Testis (tissue), 2 donors: ENCODE measurements at regions not wholly inside any gene's neighbourhood (a gene's known extent, or its start where the extent isn't known, plus 50 kb on each side); places are given as distances from the start of the nearest gene placed in this dataset.

Experiments used
- DNase-seq: peaks from one replicate; pipeline ENCODE4 v3.0.0-alpha.2; 2019
- H3K27ac ChIP-seq, 2 donors: fragments of 200-600 bp; sonication (generic); one replicate each; pipeline ENCODE4 v1.5.1; 2019
- H3K27me3 ChIP-seq: fragments of 200-600 bp; sonication (generic); one replicate; pipeline ENCODE4 v1.5.1; 2019
- H3K36me3 ChIP-seq: fragments of 200-600 bp; sonication (generic); one replicate; pipeline ENCODE4 v1.5.1; 2017; ENCODE audit warnings: low read depth; ENCODE audit errors: missing control alignments
- H3K4me1 ChIP-seq: fragments of 200-600 bp; sonication (generic); one replicate; pipeline ENCODE4 v1.5.1; 2019
- H3K4me3 ChIP-seq, 2 donors: fragments of 200-600 bp; sonication (generic); one replicate each; pipeline ENCODE4 v1.5.1; 2017 to 2019
- H3K9me3 ChIP-seq: fragments of 200-600 bp; sonication (generic); one replicate; pipeline ENCODE4 v1.5.1; 2017
- POLR2A ChIP-seq: fragments of 450-650 bp; IDR thresholded peaks from one replicate; pipeline ENCODE4 v1.6.1; 2017; ENCODE audit warnings: antibody characterized with exemption, mild to moderate bottlenecking, moderate library complexity
- WGBS, 2 donors: methylation state at CpG; one replicate each; pipeline ENCODE4 v1.1.5; 2018; 5-methylcytosine and 5-hydroxymethylcytosine counted together
- intact Hi-C: fragments of 100-400 bp; cut with DNase I; formaldehyde crosslinking; loops from one replicate; pipeline ENCODE4 v1.15.1; 2023; ENCODE audit warnings: low total_unique reads
- TF ChIP-seq, protein P1 (sequence below), 3 experiments: fragments of 450-650 bp in 2 of 3; fragments of 200-600 bp in 1 of 3; sonication (generic) in 1 of 3; IDR thresholded peaks; one replicate each; pipeline ENCODE4 v1.5.1; 2016 to 2019; ENCODE audit warnings: antibody characterized with exemption in 3 of 3, mild to moderate bottlenecking in 2 of 3, moderate library complexity in 1 of 3

DNA sequence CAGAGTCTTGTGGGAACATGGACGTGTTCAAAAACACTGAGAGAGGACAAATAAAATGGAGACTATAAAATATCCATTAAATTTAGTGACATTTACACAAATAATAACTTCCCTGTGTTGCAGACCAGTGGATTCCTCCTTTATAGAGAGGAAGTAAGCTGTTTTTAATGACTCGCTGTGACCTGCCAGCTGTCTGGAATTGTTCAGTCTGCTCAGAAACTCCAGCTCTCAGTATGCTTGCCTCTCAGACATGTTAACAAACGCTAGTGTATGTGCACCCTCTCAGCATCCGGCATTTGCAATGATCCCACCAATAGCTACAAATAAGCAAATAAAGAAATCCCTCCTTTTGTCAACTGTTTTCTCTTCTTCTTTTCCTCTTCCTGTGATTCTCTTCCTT lies 158.0 kb upstream of the TCF21 start:
- Histone ChIP-seq H3K4me3 (no peak overlapping the region), H3K27me3 (no peaks in the 10 kb centered on the region), H3K4me1 (no peaks in the 10 kb centered on the region), H3K36me3 (no peaks in the 10 kb centered on the region), H3K9me3 (no peaks in the 10 kb centered on the region), H3K27ac (no peak overlapping the region)
- no peak for DNase-seq
- TF ChIP-seq POLR2A = no peak
- TF ChIP-seq, protein P1, sequence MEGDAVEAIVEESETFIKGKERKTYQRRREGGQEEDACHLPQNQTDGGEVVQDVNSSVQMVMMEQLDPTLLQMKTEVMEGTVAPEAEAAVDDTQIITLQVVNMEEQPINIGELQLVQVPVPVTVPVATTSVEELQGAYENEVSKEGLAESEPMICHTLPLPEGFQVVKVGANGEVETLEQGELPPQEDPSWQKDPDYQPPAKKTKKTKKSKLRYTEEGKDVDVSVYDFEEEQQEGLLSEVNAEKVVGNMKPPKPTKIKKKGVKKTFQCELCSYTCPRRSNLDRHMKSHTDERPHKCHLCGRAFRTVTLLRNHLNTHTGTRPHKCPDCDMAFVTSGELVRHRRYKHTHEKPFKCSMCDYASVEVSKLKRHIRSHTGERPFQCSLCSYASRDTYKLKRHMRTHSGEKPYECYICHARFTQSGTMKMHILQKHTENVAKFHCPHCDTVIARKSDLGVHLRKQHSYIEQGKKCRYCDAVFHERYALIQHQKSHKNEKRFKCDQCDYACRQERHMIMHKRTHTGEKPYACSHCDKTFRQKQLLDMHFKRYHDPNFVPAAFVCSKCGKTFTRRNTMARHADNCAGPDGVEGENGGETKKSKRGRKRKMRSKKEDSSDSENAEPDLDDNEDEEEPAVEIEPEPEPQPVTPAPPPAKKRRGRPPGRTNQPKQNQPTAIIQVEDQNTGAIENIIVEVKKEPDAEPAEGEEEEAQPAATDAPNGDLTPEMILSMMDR (IDR thresholded peaks at IDR 0.05) = no peak
- WGBS, 2 donors = 50 to 64% methylated on average over 4 of the region's 4 CpGs
- intact Hi-C loops = no loop called here

DNA sequence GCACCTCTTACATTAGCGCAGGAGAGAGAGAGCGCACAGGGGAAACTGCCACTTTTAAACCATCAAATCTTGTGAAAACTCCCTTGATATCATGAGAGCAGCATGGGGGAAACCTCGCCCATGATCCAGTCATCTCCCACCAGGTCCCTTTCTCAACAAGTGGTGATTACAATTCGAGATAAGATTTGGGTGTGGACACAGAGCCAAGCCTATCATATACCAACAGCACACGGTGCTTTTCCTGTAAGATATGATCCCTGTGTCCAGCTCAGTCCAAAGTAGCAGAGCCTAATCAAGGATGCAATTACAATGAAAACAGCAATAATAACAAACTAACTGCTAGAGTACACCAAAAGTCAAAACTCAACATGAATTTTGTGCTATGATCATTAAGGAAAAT lies 148.7 kb upstream of the TCF21 start:
- Histone ChIP-seq H3K27me3 (no peaks in the 10 kb centered on the region), H3K4me3 (no peak overlapping the region), H3K4me1 (no peaks in the 10 kb centered on the region), H3K27ac (no peak overlapping the region), H3K9me3 (no peaks in the 10 kb centered on the region), H3K36me3 (no peaks in the 10 kb centered on the region)
- DNase-seq = no peak
- no peak for TF ChIP-seq POLR2A
- TF ChIP-seq, protein P1 (IDR thresholded peaks at IDR 0.05) = no peak
- 76 to 91% methylated on average over 5 of the region's 5 CpGs for WGBS, 2 donors
- intact Hi-C loops = no loop called here

DNA sequence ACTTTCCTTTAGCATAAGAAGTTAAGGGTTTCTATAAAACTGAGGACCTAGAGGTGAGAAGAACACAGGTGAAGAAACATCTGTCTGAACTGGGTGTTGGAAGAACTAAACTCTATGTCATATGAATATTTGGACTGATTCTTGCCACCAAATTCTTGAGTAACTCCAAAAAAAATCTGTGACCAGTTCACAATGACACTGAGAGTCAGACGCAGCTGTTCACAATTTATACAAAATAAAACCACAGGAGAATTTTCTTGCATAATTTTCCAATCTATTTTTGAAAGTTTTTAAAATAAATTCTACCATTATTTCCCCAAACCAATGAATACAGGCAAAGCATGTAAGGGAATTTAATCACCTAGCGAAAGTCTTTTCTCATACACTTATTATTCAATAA lies 148.1 kb upstream of the TCF21 start:
- no peaks in the 10 kb centered on the region for H3K4me1 ChIP-seq
- no peak overlapping the region for H3K27ac ChIP-seq
- no peaks in the 10 kb centered on the region for H3K27me3 ChIP-seq
- WGBS, 2 donors = 81 to 88% methylated on average over 2 of the region's 2 CpGs
- no peak for DNase-seq
- intact Hi-C loops = no loop called here
- no peak overlapping the region for H3K4me3 ChIP-seq
- TF ChIP-seq, protein P1 (IDR thresholded peaks at IDR 0.05) = no peak
- TF ChIP-seq POLR2A = no peak
- no peaks in the 10 kb centered on the region for H3K9me3 ChIP-seq
- no peaks in the 10 kb centered on the region for H3K36me3 ChIP-seq

DNA sequence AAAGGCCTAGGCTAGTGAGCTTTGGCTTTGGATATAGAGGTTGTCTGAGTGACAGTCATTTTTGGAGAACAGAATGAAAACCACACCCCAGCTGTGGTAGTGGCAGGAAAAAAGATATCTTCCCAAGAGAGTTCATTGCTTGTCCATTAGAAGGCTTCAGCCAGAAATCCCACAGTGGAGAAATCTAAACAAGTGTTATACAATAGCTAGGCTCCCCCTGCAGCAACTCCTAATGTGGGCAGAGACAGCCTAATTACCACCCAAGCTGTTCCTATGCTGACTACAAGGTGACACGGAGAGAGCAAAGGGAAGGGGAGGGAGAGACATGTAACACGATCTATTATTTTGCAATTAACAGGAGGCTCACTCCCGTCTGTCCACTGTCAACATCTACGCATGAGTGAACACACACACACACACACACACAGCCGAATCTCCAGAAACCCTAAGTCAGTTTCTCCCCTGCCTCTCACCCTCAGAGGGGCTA lies 147.5 kb upstream of the TCF21 start:
- TF ChIP-seq, protein P1 (IDR thresholded peaks at IDR 0.05) = no peak
- TF ChIP-seq POLR2A = no peak
- H3K4me3 ChIP-seq = no peak overlapping the region
- no peaks in the 10 kb centered on the region for H3K9me3 ChIP-seq
- no peaks in the 10 kb centered on the region for H3K36me3 ChIP-seq
- H3K4me1 ChIP-seq = no peaks in the 10 kb centered on the region
- H3K27me3 ChIP-seq = no peaks in the 10 kb centered on the region
- intact Hi-C loops = no loop called here
- no peak for DNase-seq
- 53 to 55% methylated on average over 5 of the region's 5 CpGs for WGBS, 2 donors
- H3K27ac ChIP-seq = no peak overlapping the region

DNA sequence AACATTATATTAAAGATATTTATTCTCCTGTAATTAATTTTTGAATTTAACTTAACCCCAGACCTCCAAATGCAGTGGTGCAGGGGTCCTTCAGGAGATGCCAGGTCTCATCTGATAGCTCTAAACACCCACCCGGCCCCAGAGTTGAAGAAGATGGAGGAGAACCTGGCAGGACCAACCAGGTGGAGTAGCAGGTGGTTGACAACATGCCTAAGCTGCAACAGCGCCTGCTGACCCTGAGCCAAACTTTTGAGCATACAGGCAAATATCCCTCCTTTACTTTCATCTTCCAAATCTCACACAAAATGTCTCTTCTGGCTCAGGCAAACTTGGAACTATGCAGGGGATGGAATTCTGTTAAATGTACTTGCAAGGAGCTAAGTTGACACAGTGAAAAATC lies 145.3 kb upstream of the TCF21 start:
- no peaks in the 10 kb centered on the region for H3K9me3 ChIP-seq
- WGBS, 2 donors = 65 to 91% methylated on average over 2 of the region's 2 CpGs
- no peak overlapping the region for H3K4me3 ChIP-seq
- no peak for DNase-seq
- H3K4me1 ChIP-seq = no peaks in the 10 kb centered on the region
- H3K27ac ChIP-seq = no peak overlapping the region
- no peaks in the 10 kb centered on the region for H3K36me3 ChIP-seq
- no peaks in the 10 kb centered on the region for H3K27me3 ChIP-seq
- no peak for TF ChIP-seq POLR2A
- TF ChIP-seq, protein P1 (IDR thresholded peaks at IDR 0.05) = no peak
- intact Hi-C loops = no loop called here
